ENCODE measurements at regions not wholly inside any gene's neighbourhood (a gene's known extent, or its start where the extent isn't known, plus 50 kb on each side); places are given as distances from the start of the nearest gene placed in this dataset.

DNA sequence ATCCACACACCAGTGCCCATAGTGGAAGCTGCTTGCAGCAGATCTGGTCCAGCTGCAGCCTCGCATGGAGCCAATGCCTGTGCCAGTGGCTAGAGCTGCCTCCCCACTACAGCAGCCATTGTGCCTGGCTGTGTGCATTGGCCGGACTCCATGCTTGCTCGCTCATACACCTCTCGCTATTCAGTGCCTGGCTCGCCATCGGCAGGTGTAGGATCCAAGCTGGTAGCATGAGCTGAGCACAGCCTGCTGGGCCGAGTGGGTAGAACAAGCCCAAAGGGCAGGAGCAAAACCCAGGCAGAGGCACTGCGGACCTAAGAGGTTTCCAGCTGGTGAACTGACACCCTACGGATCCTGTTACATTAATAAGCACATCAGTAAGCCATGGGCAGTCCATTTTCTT lies 1184.1 kb downstream of the AMY1C start:
- TF ChIP-seq POLR2AphosphoS5 (IDR thresholded peaks at IDR 0.05; ENCODE audit: insufficient read depth in 1 of 2, low read depth in 1 of 2) = no peak
- TF ChIP-seq, protein P1, sequence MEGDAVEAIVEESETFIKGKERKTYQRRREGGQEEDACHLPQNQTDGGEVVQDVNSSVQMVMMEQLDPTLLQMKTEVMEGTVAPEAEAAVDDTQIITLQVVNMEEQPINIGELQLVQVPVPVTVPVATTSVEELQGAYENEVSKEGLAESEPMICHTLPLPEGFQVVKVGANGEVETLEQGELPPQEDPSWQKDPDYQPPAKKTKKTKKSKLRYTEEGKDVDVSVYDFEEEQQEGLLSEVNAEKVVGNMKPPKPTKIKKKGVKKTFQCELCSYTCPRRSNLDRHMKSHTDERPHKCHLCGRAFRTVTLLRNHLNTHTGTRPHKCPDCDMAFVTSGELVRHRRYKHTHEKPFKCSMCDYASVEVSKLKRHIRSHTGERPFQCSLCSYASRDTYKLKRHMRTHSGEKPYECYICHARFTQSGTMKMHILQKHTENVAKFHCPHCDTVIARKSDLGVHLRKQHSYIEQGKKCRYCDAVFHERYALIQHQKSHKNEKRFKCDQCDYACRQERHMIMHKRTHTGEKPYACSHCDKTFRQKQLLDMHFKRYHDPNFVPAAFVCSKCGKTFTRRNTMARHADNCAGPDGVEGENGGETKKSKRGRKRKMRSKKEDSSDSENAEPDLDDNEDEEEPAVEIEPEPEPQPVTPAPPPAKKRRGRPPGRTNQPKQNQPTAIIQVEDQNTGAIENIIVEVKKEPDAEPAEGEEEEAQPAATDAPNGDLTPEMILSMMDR (IDR thresholded peaks at IDR 0.05) = no peak
